AG04450 (cell line): ENCODE measurements at regions not wholly inside any gene's neighbourhood (a gene's known extent, or its start where the extent isn't known, plus 50 kb on each side); places are given as distances from the start of the nearest gene placed in this dataset.
"Not testable (repeated sequence)": the region's sequence is repeated elsewhere in the genome, so short reads cannot be mapped to it uniquely, and the experiment has no call there.

Experiments used
- CTCF ChIA-PET: fragments of 300-600, 350-600 bp; formaldehyde crosslinking; extraction: SDS; loops from one replicate; lab custom pipeline; 2022; ENCODE audit warnings: antibody characterized with exemption, inconsistent platforms; lab: Charles Lee
- POLR2A ChIA-PET: fragments of 350-600 bp; formaldehyde crosslinking; extraction: SDS; loops from one replicate; lab custom pipeline; 2021; ENCODE audit warnings: antibody characterized with exemption, inconsistent platforms; lab: Yijun Ruan, JAX
- DNase-seq: peaks from one replicate; pipeline ENCODE4 v3.0.0-alpha.2; 2011; ENCODE audit warnings: low read depth, low spot score
- H3K27ac ChIP-seq: one replicate; pipeline ENCODE4 v1.5.1; 2012; ENCODE audit warnings: low read depth, low read length, control low read depth
- H3K27me3 ChIP-seq: one replicate; pipeline ENCODE4 v1.6.0; 2012; ENCODE audit warnings: low read length; ENCODE audit not compliant: control insufficient read depth, insufficient read depth
- H3K4me3 ChIP-seq: 2 replicates; pipeline ENCODE4 v1.5.1; 2011; ENCODE audit warnings: mild to moderate bottlenecking, low read depth, low read length, control low read depth
- H3K9me3 ChIP-seq: 2 replicates; pipeline ENCODE4 v1.5.1; 2012; ENCODE audit warnings: low read length; ENCODE audit not compliant: control insufficient read depth, insufficient read depth
- TF ChIP-seq, protein P1 (sequence below): IDR thresholded peaks from 2 replicates; pipeline ENCODE4 v1.5.1; 2011; ENCODE audit warnings: low read depth, low read length, control low read depth, inconsistent platforms

- POLR2A ChIA-PET, result interaction anchor here (0.6 to 2.2 kb wide), 3 partner anchors 33 to 301 kb away, joined by 3 to 10 read pairs (median 5); no protein-coding TSS in a partner anchor
- CTCF ChIA-PET, result interaction anchor here (0.7 to 0.9 kb wide), 2 partner anchors 36 to 1153 kb away, joined by 3 read pairs; no protein-coding TSS in a partner anchor
- DNase-seq, result peak; percentile 71
- TF ChIP-seq, protein P1, sequence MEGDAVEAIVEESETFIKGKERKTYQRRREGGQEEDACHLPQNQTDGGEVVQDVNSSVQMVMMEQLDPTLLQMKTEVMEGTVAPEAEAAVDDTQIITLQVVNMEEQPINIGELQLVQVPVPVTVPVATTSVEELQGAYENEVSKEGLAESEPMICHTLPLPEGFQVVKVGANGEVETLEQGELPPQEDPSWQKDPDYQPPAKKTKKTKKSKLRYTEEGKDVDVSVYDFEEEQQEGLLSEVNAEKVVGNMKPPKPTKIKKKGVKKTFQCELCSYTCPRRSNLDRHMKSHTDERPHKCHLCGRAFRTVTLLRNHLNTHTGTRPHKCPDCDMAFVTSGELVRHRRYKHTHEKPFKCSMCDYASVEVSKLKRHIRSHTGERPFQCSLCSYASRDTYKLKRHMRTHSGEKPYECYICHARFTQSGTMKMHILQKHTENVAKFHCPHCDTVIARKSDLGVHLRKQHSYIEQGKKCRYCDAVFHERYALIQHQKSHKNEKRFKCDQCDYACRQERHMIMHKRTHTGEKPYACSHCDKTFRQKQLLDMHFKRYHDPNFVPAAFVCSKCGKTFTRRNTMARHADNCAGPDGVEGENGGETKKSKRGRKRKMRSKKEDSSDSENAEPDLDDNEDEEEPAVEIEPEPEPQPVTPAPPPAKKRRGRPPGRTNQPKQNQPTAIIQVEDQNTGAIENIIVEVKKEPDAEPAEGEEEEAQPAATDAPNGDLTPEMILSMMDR, result no peak
- 0 out of 2 replicates have a peak, but pooled peaks cover 2% of the 10 kb centered on the region for H3K9me3 ChIP-seq
- no peak overlapping the region for H3K27ac ChIP-seq
- H3K4me3 ChIP-seq, result no peak overlapping the region
- H3K27me3 ChIP-seq, result no peaks in the 10 kb centered on the region
Measured at GRCh38 chr21:16117851-16118590, 388.2 kb downstream of the USP25 start.

DNA sequence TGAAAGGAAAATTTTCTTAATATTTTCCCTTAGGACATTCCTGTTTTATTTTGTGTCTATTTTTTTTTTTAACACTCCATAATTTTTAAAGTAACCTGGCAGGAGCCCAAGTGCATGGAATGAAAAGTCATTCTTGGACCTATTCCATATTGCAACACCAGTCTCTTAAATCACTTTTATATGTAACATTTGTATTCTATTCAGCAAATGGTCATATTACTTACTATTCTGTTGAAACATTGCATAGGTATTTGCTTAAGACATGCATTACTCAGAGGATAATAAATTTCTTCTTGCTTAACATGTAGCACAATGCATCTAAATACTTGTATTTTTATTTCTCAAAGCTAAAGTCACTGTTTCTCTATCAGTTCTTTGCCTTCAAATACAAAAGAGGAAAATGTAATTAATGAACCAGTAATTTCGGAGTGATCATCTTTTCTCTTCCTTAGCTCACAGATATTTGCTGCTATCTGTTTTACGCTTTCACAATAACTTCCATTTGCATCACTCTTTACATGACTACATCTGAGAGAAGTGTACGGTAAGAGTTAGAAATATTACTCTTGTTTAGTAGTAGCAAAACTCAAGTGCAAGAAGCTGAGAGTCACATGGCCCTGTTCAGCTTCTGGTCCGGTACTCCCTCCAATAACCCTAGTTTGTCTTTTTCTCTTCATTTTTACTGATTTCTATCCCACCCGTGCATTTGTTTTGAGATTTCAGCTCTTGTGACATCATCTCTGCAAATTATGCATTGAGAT lies 394.8 kb downstream of the USP25 start:
- H3K4me3 ChIP-seq, result no peak overlapping the region
- no peaks in the 10 kb centered on the region for H3K9me3 ChIP-seq
- H3K27ac ChIP-seq, result peak overlapping the region; percentile 71
- TF ChIP-seq, protein P1, result no peak
- DNase-seq, result peak; percentile 51
- POLR2A ChIA-PET, result interaction anchor here (0.8 to 1.1 kb wide), 2 partner anchors 9 to 52 kb away, joined by 3 read pairs; no protein-coding TSS in a partner anchor
- CTCF ChIA-PET, result interaction anchor here (1.1 kb wide), 1 partner anchor 43 kb away, joined by 6 read pairs; no protein-coding TSS in a partner anchor
- no peaks in the 10 kb centered on the region for H3K27me3 ChIP-seq

- ChIA-PET POLR2A (interaction anchor here (0.8 to 1.1 kb wide), 2 partner anchors 9 to 53 kb away, joined by 3 read pairs; no protein-coding TSS in a partner anchor), CTCF (interaction anchor here (1.1 kb wide), 1 partner anchor 44 kb away, joined by 6 read pairs; no protein-coding TSS in a partner anchor)
- no peak for DNase-seq
- Histone ChIP-seq H3K9me3 (no peaks in the 10 kb centered on the region), H3K4me3 (no peak overlapping the region), H3K27me3 (no peaks in the 10 kb centered on the region), H3K27ac (no peak overlapping the region)
- TF ChIP-seq, protein P1, result no peak
Measured at GRCh38 chr21:16125274-16125673, 395.5 kb downstream of the USP25 start.

- H3K9me3 ChIP-seq, H3K27ac ChIP-seq, DNase-seq, H3K4me3 ChIP-seq, CTCF ChIA-PET, POLR2A ChIA-PET, H3K27me3 ChIP-seq: not testable (repeated sequence)
Measured at GRCh38 chr21:16132453-16132852, 402.7 kb downstream of the USP25 start.

GRCh38 chr21:16133248-16133647 lies 403.5 kb downstream of the USP25 start:
- ChIA-PET POLR2A (no interaction called here), CTCF (no interaction called here)
- DNase-seq, result no peak

More at GRCh38 chr21:16133248-16133647, 403.5 kb downstream of the USP25 start:
- no peaks in the 10 kb centered on the region for H3K27me3 ChIP-seq
- TF ChIP-seq, protein P1, result no peak
- no peak overlapping the region for H3K27ac ChIP-seq
- no peaks in the 10 kb centered on the region for H3K9me3 ChIP-seq
- H3K4me3 ChIP-seq, result no peak overlapping the region
